Middle frontal gyrus (tissue), 1 donor: ENCODE measurements at regions not wholly inside any gene's neighbourhood (a gene's known extent, or its start where the extent isn't known, plus 50 kb on each side); places are given as distances from the start of the nearest gene placed in this dataset.
"Not testable (repeated sequence)": the region's sequence is repeated elsewhere in the genome, so short reads cannot be mapped to it uniquely, and the experiment has no call there.

Experiments
- DNase-seq: peaks from one replicate; pipeline ENCODE4 v3.0.0-alpha.2; 2015; ENCODE audit warnings: low spot score; ENCODE audit errors: extremely low spot score

GRCh38 chr7:54354436-54354835 lies 187.7 kb upstream of the VSTM2A start:
- no peak for DNase-seq

GRCh38 chr7:54355842-54356241 lies 186.3 kb upstream of the VSTM2A start:
- no peak for DNase-seq

GRCh38 chr7:54360075-54360840 lies 181.9 kb upstream of the VSTM2A start:
- DNase-seq = no peak

- DNase-seq = no peak
Measured at GRCh38 chr7:54390565-54390964, 151.6 kb upstream of the VSTM2A start.

GRCh38 chr7:54392935-54393334 lies 149.2 kb upstream of the VSTM2A start:
- no peak for DNase-seq

GRCh38 chr7:54394834-54395233 lies 147.3 kb upstream of the VSTM2A start:
- no peak for DNase-seq

GRCh38 chr7:54397836-54398612 lies 144.2 kb upstream of the VSTM2A start:
- DNase-seq = no peak

GRCh38 chr7:54398863-54399262 lies 143.3 kb upstream of the VSTM2A start:
- DNase-seq = no peak

- no peak for DNase-seq
Measured at GRCh38 chr7:54409917-54410316, 132.3 kb upstream of the VSTM2A start.

- DNase-seq = no peak
Measured at GRCh38 chr7:54416678-54417077, 125.5 kb upstream of the VSTM2A start.

GRCh38 chr7:54419209-54419608 lies 123.0 kb upstream of the VSTM2A start:
- no peak for DNase-seq

- no peak for DNase-seq
Measured at GRCh38 chr7:54426406-54426805, 115.8 kb upstream of the VSTM2A start.

GRCh38 chr7:54429111-54429510 lies 113.1 kb upstream of the VSTM2A start:
- no peak for DNase-seq

- DNase-seq = no peak
Measured at GRCh38 chr7:54439391-54439790, 102.8 kb upstream of the VSTM2A start.

- DNase-seq = not testable (repeated sequence)
Measured at GRCh38 chr7:54444046-54444686, 98.0 kb upstream of the VSTM2A start.

- not testable (repeated sequence) for DNase-seq
Measured at GRCh38 chr7:54453168-54453567, 89.0 kb upstream of the VSTM2A start.

- not testable (repeated sequence) for DNase-seq
Measured at GRCh38 chr7:54454700-54455099, 87.5 kb upstream of the VSTM2A start.

GRCh38 chr7:54465095-54465494 lies 77.1 kb upstream of the VSTM2A start:
- DNase-seq = no peak

- DNase-seq = no peak
Measured at GRCh38 chr7:54469740-54470139, 72.4 kb upstream of the VSTM2A start.

- no peak for DNase-seq
Measured at GRCh38 chr7:54476609-54477008, 65.6 kb upstream of the VSTM2A start.

GRCh38 chr7:54477083-54477482 lies 65.1 kb upstream of the VSTM2A start:
- DNase-seq = no peak

GRCh38 chr7:54483523-54483922 lies 58.7 kb upstream of the VSTM2A start:
- no peak for DNase-seq
